ENCODE measurements at regions not wholly inside any gene's neighbourhood (a gene's known extent, or its start where the extent isn't known, plus 50 kb on each side); places are given as distances from the start of the nearest gene placed in this dataset.

- no peak for TF ChIP-seq CTCF (IDR thresholded peaks at IDR 0.05)
- no peak for TF ChIP-seq POLR2AphosphoS5 (IDR thresholded peaks at IDR 0.05; ENCODE audit: low read depth, low read length)
- TF ChIP-seq REST (IDR thresholded peaks at IDR 0.05; ENCODE audit: insufficient read depth in 1 of 2, low read depth in 2 of 2, low read length in 1 of 2): no peak
- TF ChIP-seq SIN3A (IDR thresholded peaks at IDR 0.05; ENCODE audit: borderline replicate concordance, insufficient read depth, low read depth, low read length): no peak
- no peak for TF ChIP-seq TCF7L2 (IDR thresholded peaks at IDR 0.05; ENCODE audit: low read depth, low read length)
Observed at GRCh38 chr2:42861321-42861720, 68.9 kb upstream of the HAAO start.

All from Panc1 (cell line).